H9 (cell line): ENCODE measurements at regions not wholly inside any gene's neighbourhood (a gene's known extent, or its start where the extent isn't known, plus 50 kb on each side); places are given as distances from the start of the nearest gene placed in this dataset.

Experiments
- DNase-seq: peaks from one replicate; pipeline ENCODE4 v3.0.0-alpha.2; 2017
- H2AFZ ChIP-seq: one replicate; pipeline ENCODE4 v1.6.1; 2013; ENCODE audit warnings: mild to moderate bottlenecking, low read length, control low read depth, moderate library complexity
- H2AK5ac ChIP-seq: 2 replicates; pipeline ENCODE4 v1.6.1; 2013; ENCODE audit warnings: low read length, control low read depth, mixed read lengths; ENCODE audit not compliant: insufficient read length
- H2BK120ac ChIP-seq: one replicate; pipeline ENCODE4 v1.6.1; 2013; ENCODE audit warnings: low read depth, mild to moderate bottlenecking, low read length, control low read depth, inconsistent platforms; ENCODE audit not compliant: poor library complexity, severe bottlenecking
- H2BK12ac ChIP-seq: 2 replicates; pipeline ENCODE4 v1.6.1; 2013; ENCODE audit warnings: low read length, control low read depth, mixed read lengths, low read depth; ENCODE audit not compliant: insufficient read length
- H2BK15ac ChIP-seq: 2 replicates; pipeline ENCODE4 v1.6.1; 2013; ENCODE audit warnings: low read depth, low read length, control low read depth
- H2BK20ac ChIP-seq: one replicate; pipeline ENCODE4 v1.6.1; 2013; ENCODE audit warnings: low read depth, mild to moderate bottlenecking, low read length, control low read depth, inconsistent platforms; ENCODE audit not compliant: poor library complexity, severe bottlenecking
- H2BK5ac ChIP-seq: 2 replicates; pipeline ENCODE4 v1.6.1; 2013; ENCODE audit warnings: low read length, control low read depth, mixed read lengths; ENCODE audit not compliant: insufficient read length
- H3K14ac ChIP-seq: 2 replicates; pipeline ENCODE4 v1.6.1; 2013; ENCODE audit warnings: low read length, control low read depth; ENCODE audit not compliant: insufficient read depth
- H3K18ac ChIP-seq: 2 replicates; pipeline ENCODE4 v1.6.1; 2013; ENCODE audit warnings: low read depth, mild to moderate bottlenecking, mixed read lengths, low read length, control low read depth; ENCODE audit not compliant: insufficient read length
- H3K23ac ChIP-seq: 2 replicates; pipeline ENCODE4 v1.6.1; 2013; ENCODE audit warnings: low read length, control low read depth, mixed read lengths, low read depth; ENCODE audit not compliant: insufficient read length
- H3K23me2 ChIP-seq: 2 replicates; pipeline ENCODE4 v1.6.1; 2013; ENCODE audit warnings: low read depth, mild to moderate bottlenecking, mixed read lengths, low read length, control low read depth; ENCODE audit not compliant: insufficient read length, poor library complexity, severe bottlenecking
- H3K27ac ChIP-seq: 2 replicates; pipeline ENCODE4 v1.5.1; 2013; ENCODE audit warnings: low read length, control low read depth, mixed read lengths, low read depth; ENCODE audit not compliant: insufficient read length
- H3K27me3 ChIP-seq: 2 replicates; pipeline ENCODE4 v1.6.1; 2013; ENCODE audit warnings: low read length, control low read depth, inconsistent platforms; ENCODE audit not compliant: insufficient read depth
- H3K4ac ChIP-seq: 2 replicates; pipeline ENCODE4 v1.6.1; 2013; ENCODE audit warnings: low read depth, mild to moderate bottlenecking, control low read depth, inconsistent platforms, low read length, moderate library complexity
- H3K4me1 ChIP-seq: 2 replicates; pipeline ENCODE4 v1.6.1; 2013; ENCODE audit warnings: low read length, control low read depth, inconsistent platforms; ENCODE audit not compliant: insufficient read depth
- H3K4me2 ChIP-seq: 2 replicates; pipeline ENCODE4 v1.6.1; 2013; ENCODE audit warnings: low read length, control low read depth, mixed read lengths; ENCODE audit not compliant: insufficient read length, insufficient read depth
- H3K56ac ChIP-seq: 2 replicates; pipeline ENCODE4 v1.6.1; 2013; ENCODE audit warnings: low read depth, mild to moderate bottlenecking, mixed read lengths, low read length, control low read depth; ENCODE audit not compliant: insufficient read length
- H3K79me1 ChIP-seq: 2 replicates; pipeline ENCODE4 v1.6.1; 2013; ENCODE audit warnings: low read depth, mild to moderate bottlenecking, moderate library complexity, low read length, control low read depth, inconsistent platforms; ENCODE audit not compliant: insufficient read depth, poor library complexity, severe bottlenecking
- H3K79me2 ChIP-seq: 2 replicates; pipeline ENCODE4 v1.6.1; 2013; ENCODE audit warnings: low read length, control low read depth, inconsistent platforms; ENCODE audit not compliant: insufficient read depth
- H3K9ac ChIP-seq: 2 replicates; pipeline ENCODE4 v1.6.1; 2013; ENCODE audit warnings: low read length, control low read depth, mixed read lengths; ENCODE audit not compliant: insufficient read length; ENCODE audit errors: extremely low read depth
- H3K9me3 ChIP-seq: one replicate; pipeline ENCODE4 v1.6.1; 2013; ENCODE audit warnings: low read depth, low read length, inconsistent platforms; ENCODE audit not compliant: control insufficient read depth
- H3T11ph ChIP-seq: one replicate; pipeline ENCODE4 v1.6.1; 2013; ENCODE audit warnings: mild to moderate bottlenecking, low read length, control low read depth, inconsistent platforms
- H4K20me1 ChIP-seq: one replicate; pipeline ENCODE4 v1.6.1; 2013; ENCODE audit not compliant: control insufficient read depth, insufficient read length, insufficient read depth
- H4K5ac ChIP-seq: 2 replicates; pipeline ENCODE4 v1.6.1; 2013; ENCODE audit warnings: low read depth, mild to moderate bottlenecking, mixed read lengths, low read length, control low read depth; ENCODE audit not compliant: insufficient read length
- H4K8ac ChIP-seq: replicated peaks from 2 replicates; pipeline ENCODE4 v1.6.1; 2013; ENCODE audit warnings: low read length, control low read depth, mixed read lengths, low read depth; ENCODE audit not compliant: insufficient read length
- H4K91ac ChIP-seq: 2 replicates; pipeline ENCODE4 v1.6.1; 2013; ENCODE audit warnings: low read depth, mild to moderate bottlenecking, moderate library complexity, mixed read lengths, low read length, control low read depth; ENCODE audit not compliant: insufficient read length
- H3K27ac Mint-ChIP-seq, 3 experiments: 2 replicates in 2 of 3; 3 replicates in 1 of 3; pipeline ENCODE4 v1.8.0; 2020 to 2021; ENCODE audit warnings: mixed read lengths in 3 of 3, mild to moderate bottlenecking in 1 of 3, moderate library complexity in 1 of 3
- H3K27me3 Mint-ChIP-seq: 2 replicates; pipeline ENCODE4 v1.8.0; 2021; ENCODE audit warnings: low read depth, mild to moderate bottlenecking, moderate library complexity, mixed read lengths
- H3K36me3 Mint-ChIP-seq, 3 experiments: 2 replicates in 2 of 3; 3 replicates in 1 of 3; pipeline ENCODE4 v1.8.0; 2020 to 2021; ENCODE audit warnings: low read depth in 3 of 3, mixed read lengths in 3 of 3; ENCODE audit not compliant: insufficient read depth in 1 of 3
- H3K4me1 Mint-ChIP-seq, 2 experiments: 2 replicates each; pipeline ENCODE4 v1.8.0; 2020; ENCODE audit warnings: mixed read lengths in 2 of 2
- H3K4me3 Mint-ChIP-seq, 2 experiments: 2 replicates in 1 of 2; 3 replicates in 1 of 2; pipeline ENCODE4 v1.8.0; 2020 to 2021; ENCODE audit warnings: mild to moderate bottlenecking in 2 of 2, mixed read lengths in 2 of 2, moderate library complexity in 1 of 2
- H3K9me3 Mint-ChIP-seq, 2 experiments: 2 replicates in 1 of 2; 3 replicates in 1 of 2; pipeline ENCODE4 v1.8.0; 2020; ENCODE audit warnings: mild to moderate bottlenecking in 2 of 2, mixed read lengths in 2 of 2, moderate library complexity in 1 of 2
- WGBS: extraction: QIAGEN DNeasy Blood & Tissue Kit; methylation state at CpG from one replicate; pipeline ENCODE4 v1.1.7; 2013; ENCODE audit warnings: missing lambda C conversion rate, low lambda C conversion rate, mixed read lengths; ENCODE audit not compliant: insufficient read length; ENCODE audit errors: extremely low coverage; 5-methylcytosine and 5-hydroxymethylcytosine counted together
- TF ChIP-seq, protein P1 (sequence below): fragments of 200-600 bp; sonication (generic); conservative IDR thresholded peaks from 3 replicates; pipeline ENCODE4 v1.8.0; 2021; ENCODE audit warnings: antibody characterized with exemption, mild to moderate bottlenecking

DNA sequence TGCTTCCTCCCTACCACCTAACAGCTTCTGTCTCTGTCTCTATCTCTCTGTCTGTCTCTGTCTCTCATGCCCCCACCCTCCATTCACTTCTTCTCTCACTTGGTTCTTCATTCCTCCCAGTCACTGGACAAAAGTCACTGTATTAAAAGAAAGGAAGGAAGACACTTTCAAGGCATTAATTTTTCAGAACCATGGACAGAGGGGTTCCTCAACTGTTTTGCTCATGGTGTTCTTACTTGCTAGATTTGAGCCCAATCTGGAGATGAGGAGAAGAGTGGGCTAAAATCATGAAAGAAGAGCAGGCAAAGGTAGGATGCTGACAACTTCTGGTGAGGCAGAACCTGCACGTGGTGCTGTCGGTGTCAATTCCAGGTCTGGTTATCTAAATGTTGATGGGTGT lies 116.7 kb upstream of the LARGE1 start:
- Histone ChIP-seq H2AK5ac (no peak overlapping the region), H2BK20ac (no peak overlapping the region), H4K5ac (no peak overlapping the region), H3K4me2 (no peak overlapping the region), H2BK12ac (no peak overlapping the region), H3K4ac (no peak overlapping the region), H3K79me2 (no peaks in the 10 kb centered on the region), H3K4me1 (no peaks in the 10 kb centered on the region), H3K14ac (no peak overlapping the region), H3K56ac (no peak overlapping the region), H3K18ac (no peak overlapping the region), H3K9me3 (no peaks in the 10 kb centered on the region), H3K23me2 (no peaks in the 10 kb centered on the region), H3K27ac (no peak overlapping the region), H3K27me3 (no peaks in the 10 kb centered on the region), H4K8ac (no peak overlapping the region), H4K20me1 (no peaks in the 10 kb centered on the region), H3K9ac (no peak overlapping the region), H3T11ph (no peak overlapping the region), H3K23ac (no peak overlapping the region), H2BK5ac (no peak overlapping the region), H2AFZ (no peak overlapping the region), H4K91ac (no peak overlapping the region), H3K79me1 (no peaks in the 10 kb centered on the region), H2BK120ac (no peak overlapping the region), H2BK15ac (no peak overlapping the region)
- Mint-ChIP-seq H3K4me3 (no peak overlapping the region), H3K27me3 (peaks cover 33% of the 10 kb centered on the region), H3K27ac (no peak overlapping the region), H3K4me1 (peaks cover 2 to 5% of the 10 kb centered on the region in 2 experiments; a peak in 1 of 4 replicates), H3K36me3 (no peaks in the 10 kb centered on the region), H3K9me3 (peaks cover 0 to 2% of the 10 kb centered on the region in 2 experiments; a peak in 2 of 5 replicates)
- TF ChIP-seq, protein P1, sequence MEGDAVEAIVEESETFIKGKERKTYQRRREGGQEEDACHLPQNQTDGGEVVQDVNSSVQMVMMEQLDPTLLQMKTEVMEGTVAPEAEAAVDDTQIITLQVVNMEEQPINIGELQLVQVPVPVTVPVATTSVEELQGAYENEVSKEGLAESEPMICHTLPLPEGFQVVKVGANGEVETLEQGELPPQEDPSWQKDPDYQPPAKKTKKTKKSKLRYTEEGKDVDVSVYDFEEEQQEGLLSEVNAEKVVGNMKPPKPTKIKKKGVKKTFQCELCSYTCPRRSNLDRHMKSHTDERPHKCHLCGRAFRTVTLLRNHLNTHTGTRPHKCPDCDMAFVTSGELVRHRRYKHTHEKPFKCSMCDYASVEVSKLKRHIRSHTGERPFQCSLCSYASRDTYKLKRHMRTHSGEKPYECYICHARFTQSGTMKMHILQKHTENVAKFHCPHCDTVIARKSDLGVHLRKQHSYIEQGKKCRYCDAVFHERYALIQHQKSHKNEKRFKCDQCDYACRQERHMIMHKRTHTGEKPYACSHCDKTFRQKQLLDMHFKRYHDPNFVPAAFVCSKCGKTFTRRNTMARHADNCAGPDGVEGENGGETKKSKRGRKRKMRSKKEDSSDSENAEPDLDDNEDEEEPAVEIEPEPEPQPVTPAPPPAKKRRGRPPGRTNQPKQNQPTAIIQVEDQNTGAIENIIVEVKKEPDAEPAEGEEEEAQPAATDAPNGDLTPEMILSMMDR, result no peak
- no CpG with 5 or more reads among the region's 2 CpGs for WGBS
- no peak for DNase-seq
